Stimulated activated CD4-positive, alpha-beta T cell treated with anti-CD3 and anti-CD28 coated beads, Interleukin-2, amount 100 ng/mL, for 4 hours (primary cell): ENCODE measurements at regions not wholly inside any gene's neighbourhood (a gene's known extent, or its start where the extent isn't known, plus 50 kb on each side); places are given as distances from the start of the nearest gene placed in this dataset.

Experiments
- DNase-seq: peaks from one replicate; pipeline ENCODE4 v3.0.0-alpha.2; 2020; ENCODE audit warnings: low read depth

GRCh38 chr1:75984781-75985180 is 52.6 kb upstream of the ASB17 start:
- DNase-seq = no peak

GRCh38 chr1:75985827-75986226 is 53.6 kb upstream of the ASB17 start:
- no peak for DNase-seq

- DNase-seq = no peak
Measured at GRCh38 chr1:75986478-75986877, 54.3 kb upstream of the ASB17 start.

- no peak for DNase-seq
Measured at GRCh38 chr1:75989121-75989520, 56.9 kb upstream of the ASB17 start.

DNA sequence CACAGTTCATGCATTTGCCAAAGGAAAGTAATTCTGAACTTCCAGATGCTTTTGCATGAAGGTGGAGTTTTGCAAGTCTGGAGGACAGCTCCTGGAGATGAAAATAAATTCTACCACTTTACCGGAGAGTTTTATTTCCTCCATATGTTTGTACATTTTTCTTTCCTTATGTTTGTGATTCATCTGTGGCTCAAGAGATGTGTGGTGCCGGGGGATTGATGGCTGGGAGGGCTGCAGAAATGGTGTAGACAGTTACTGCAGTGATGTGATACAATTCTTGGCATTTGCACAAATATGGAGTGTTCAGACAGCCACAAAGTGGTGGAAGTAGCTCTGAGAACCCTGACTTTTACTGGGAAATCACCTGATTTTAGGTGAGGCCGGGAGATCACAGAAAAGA is 58.5 kb upstream of the ASB17 start:
- DNase-seq = no peak

- peak; percentile 54 for DNase-seq
Measured at GRCh38 chr1:75991497-75992114, 59.4 kb upstream of the ASB17 start.

GRCh38 chr1:75992312-75992711 is 60.1 kb upstream of the ASB17 start:
- DNase-seq = no peak

- DNase-seq = no peak
Measured at GRCh38 chr1:75993661-75994060, 61.5 kb upstream of the ASB17 start.

DNA sequence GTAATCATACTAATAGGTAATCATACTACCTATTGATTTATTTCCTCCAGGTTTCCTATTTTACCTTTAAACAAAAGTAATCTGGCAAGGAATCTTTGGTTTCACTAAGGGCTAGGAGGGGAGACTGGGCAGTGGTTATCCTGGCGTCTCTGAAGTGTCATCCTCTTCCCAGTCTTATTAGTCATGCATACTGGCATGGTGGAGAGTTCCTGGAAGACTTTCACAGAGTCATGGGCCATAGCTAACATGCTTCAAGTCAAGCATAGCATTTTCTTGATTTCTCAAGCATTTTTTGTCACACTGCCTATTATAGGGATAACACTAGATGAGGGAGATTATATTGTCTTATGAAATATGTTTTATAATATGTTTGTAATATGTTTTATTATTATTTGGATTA is 64.0 kb upstream of the ASB17 start:
- DNase-seq = no peak

DNA sequence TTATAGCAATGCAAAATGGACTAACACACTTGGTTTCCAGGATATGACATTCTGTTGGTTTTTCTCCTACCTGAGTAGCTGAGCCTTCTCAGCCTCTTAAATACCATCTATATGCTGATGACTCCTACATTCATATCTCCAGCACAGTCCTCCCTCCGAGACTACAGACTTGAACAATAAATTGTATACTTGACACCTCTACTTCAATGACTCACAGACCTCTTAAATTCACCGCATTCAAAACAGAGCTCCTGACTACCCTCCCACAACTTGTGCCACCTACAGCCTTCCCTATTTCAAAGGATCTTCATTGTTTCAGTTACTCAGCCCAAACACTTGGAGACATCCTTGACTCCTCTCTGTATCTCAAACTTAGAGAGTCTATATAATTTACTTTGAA is 66.8 kb upstream of the ASB17 start:
- no peak for DNase-seq

DNA sequence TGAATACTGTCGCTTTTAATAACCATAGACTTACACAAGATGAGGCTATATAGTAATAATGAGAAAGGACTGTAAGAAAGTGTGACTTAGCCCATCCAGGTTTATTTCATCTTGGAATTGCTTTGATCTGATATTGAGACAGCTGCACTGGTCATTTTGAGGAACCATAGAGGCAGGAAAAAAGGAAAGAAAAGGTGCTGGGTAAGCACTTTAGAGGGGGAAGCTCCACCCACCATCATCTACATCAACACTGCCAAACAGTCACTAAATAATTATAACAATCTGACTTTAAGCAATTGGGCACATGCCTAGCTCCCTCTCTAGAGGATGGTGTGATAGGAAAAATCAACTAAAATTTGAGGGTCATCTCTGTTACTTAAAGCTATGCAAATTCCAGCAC is 70.6 kb upstream of the ST6GALNAC3 start:
- no peak for DNase-seq

DNA sequence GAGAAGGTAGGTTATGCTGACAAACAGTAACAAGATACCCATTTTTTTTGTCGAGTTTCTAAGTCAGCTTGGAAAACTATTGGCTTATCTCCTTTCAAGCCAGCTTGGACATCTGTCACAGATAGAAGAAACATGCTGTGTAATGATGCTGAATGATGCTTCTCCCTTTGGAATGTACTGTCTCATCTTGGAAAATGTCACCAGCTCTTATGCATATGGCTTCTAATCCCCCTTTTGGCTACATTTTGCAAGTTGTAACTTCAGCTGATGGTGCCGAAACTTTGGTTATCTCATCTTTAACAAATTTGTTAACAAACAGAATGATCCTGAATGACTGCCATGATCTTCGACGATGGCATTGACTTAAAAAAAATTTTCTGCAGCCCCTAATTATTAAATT is 68.8 kb upstream of the ST6GALNAC3 start:
- DNase-seq = no peak

- DNase-seq = no peak
Measured at GRCh38 chr1:76006234-76006633, 68.3 kb upstream of the ST6GALNAC3 start.

GRCh38 chr1:76010802-76011201 is 63.7 kb upstream of the ST6GALNAC3 start:
- no peak for DNase-seq

GRCh38 chr1:76012341-76013205 is 62.0 kb upstream of the ST6GALNAC3 start:
- no peak for DNase-seq

DNA sequence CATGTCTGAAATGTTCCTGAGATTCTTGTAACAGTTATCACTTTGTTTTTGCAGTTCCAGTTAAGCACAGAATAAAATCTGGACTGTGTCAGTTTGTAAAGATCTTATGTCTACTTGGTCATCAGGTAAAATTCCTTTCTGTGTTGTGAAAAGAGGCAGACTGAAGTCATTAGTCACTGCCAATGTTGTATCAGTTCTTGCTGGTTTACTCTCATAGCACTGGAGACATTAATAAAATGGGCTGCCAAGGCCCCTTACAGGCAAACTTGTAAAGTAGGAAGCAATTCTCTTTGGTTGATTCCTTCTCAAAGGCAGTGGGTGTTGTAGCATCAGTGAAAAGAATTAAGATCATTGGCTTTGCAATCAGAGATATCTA is 61.4 kb upstream of the ST6GALNAC3 start:
- DNase-seq = no peak

- DNase-seq = no peak
Measured at GRCh38 chr1:76015478-76016103, 59.0 kb upstream of the ST6GALNAC3 start.

GRCh38 chr1:76018045-76018444 is 56.5 kb upstream of the ST6GALNAC3 start:
- DNase-seq = no peak

- no peak for DNase-seq
Measured at GRCh38 chr1:76021846-76022245, 52.7 kb upstream of the ST6GALNAC3 start.

DNA sequence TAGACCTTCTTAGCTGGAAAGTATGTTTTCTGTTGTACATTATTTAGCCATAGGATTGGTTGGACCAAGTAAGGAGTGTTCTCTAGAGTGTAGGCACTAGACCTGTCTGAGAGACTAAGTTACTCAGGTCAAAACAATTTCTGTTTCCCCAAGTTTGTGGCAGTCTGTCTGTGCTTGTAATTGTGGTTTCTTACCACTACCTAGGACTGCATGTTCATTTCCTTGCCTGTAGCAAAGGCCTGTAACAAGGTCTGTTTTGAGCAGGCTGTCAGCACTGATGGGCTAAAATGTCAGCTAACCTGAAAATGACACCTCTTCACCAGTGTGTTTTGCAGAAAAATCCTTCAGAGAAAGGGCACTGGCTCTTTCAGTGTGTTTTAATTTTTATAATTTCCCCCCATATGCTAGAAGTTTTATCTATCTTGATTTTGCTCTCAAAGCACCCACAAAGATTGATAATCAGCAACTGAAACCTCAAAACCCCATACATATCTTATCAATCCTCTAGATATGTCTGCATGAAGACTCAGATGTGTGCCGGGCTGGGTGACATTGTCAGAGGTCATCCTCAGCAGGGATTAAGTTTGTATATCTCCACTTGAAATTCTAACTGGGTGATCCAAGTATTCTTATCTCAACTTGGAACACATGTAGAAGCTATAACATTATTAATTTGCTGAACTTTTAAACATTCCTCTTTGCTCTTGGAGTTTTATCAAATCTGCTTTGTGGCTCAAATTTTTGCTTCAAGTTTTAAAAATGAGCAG is 50.7 kb upstream of the ST6GALNAC3 start:
- no peak for DNase-seq
